H9 (cell line): ENCODE measurements at regions not wholly inside any gene's neighbourhood (a gene's known extent, or its start where the extent isn't known, plus 50 kb on each side); places are given as distances from the start of the nearest gene placed in this dataset.

ENCODE experiments used
- DNase-seq: peaks from one replicate; pipeline ENCODE4 v3.0.0-alpha.2; 2017
- H2AFZ ChIP-seq: one replicate; pipeline ENCODE4 v1.6.1; 2013; ENCODE audit warnings: mild to moderate bottlenecking, low read length, control low read depth, moderate library complexity
- H2AK5ac ChIP-seq: 2 replicates; pipeline ENCODE4 v1.6.1; 2013; ENCODE audit warnings: low read length, control low read depth, mixed read lengths; ENCODE audit not compliant: insufficient read length
- H2BK120ac ChIP-seq: one replicate; pipeline ENCODE4 v1.6.1; 2013; ENCODE audit warnings: low read depth, mild to moderate bottlenecking, low read length, control low read depth, inconsistent platforms; ENCODE audit not compliant: poor library complexity, severe bottlenecking
- H2BK12ac ChIP-seq: 2 replicates; pipeline ENCODE4 v1.6.1; 2013; ENCODE audit warnings: low read length, control low read depth, mixed read lengths, low read depth; ENCODE audit not compliant: insufficient read length
- H2BK15ac ChIP-seq: 2 replicates; pipeline ENCODE4 v1.6.1; 2013; ENCODE audit warnings: low read depth, low read length, control low read depth
- H2BK20ac ChIP-seq: one replicate; pipeline ENCODE4 v1.6.1; 2013; ENCODE audit warnings: low read depth, mild to moderate bottlenecking, low read length, control low read depth, inconsistent platforms; ENCODE audit not compliant: poor library complexity, severe bottlenecking
- H2BK5ac ChIP-seq: 2 replicates; pipeline ENCODE4 v1.6.1; 2013; ENCODE audit warnings: low read length, control low read depth, mixed read lengths; ENCODE audit not compliant: insufficient read length
- H3K14ac ChIP-seq: 2 replicates; pipeline ENCODE4 v1.6.1; 2013; ENCODE audit warnings: low read length, control low read depth; ENCODE audit not compliant: insufficient read depth
- H3K18ac ChIP-seq: 2 replicates; pipeline ENCODE4 v1.6.1; 2013; ENCODE audit warnings: low read depth, mild to moderate bottlenecking, mixed read lengths, low read length, control low read depth; ENCODE audit not compliant: insufficient read length
- H3K23ac ChIP-seq: 2 replicates; pipeline ENCODE4 v1.6.1; 2013; ENCODE audit warnings: low read length, control low read depth, mixed read lengths, low read depth; ENCODE audit not compliant: insufficient read length
- H3K23me2 ChIP-seq: 2 replicates; pipeline ENCODE4 v1.6.1; 2013; ENCODE audit warnings: low read depth, mild to moderate bottlenecking, mixed read lengths, low read length, control low read depth; ENCODE audit not compliant: insufficient read length, poor library complexity, severe bottlenecking
- H3K27ac ChIP-seq: 2 replicates; pipeline ENCODE4 v1.5.1; 2013; ENCODE audit warnings: low read length, control low read depth, mixed read lengths, low read depth; ENCODE audit not compliant: insufficient read length
- H3K27me3 ChIP-seq: 2 replicates; pipeline ENCODE4 v1.6.1; 2013; ENCODE audit warnings: low read length, control low read depth, inconsistent platforms; ENCODE audit not compliant: insufficient read depth
- H3K4ac ChIP-seq: 2 replicates; pipeline ENCODE4 v1.6.1; 2013; ENCODE audit warnings: low read depth, mild to moderate bottlenecking, control low read depth, inconsistent platforms, low read length, moderate library complexity
- H3K4me1 ChIP-seq: 2 replicates; pipeline ENCODE4 v1.6.1; 2013; ENCODE audit warnings: low read length, control low read depth, inconsistent platforms; ENCODE audit not compliant: insufficient read depth
- H3K4me2 ChIP-seq: 2 replicates; pipeline ENCODE4 v1.6.1; 2013; ENCODE audit warnings: low read length, control low read depth, mixed read lengths; ENCODE audit not compliant: insufficient read length, insufficient read depth
- H3K56ac ChIP-seq: 2 replicates; pipeline ENCODE4 v1.6.1; 2013; ENCODE audit warnings: low read depth, mild to moderate bottlenecking, mixed read lengths, low read length, control low read depth; ENCODE audit not compliant: insufficient read length
- H3K79me1 ChIP-seq: 2 replicates; pipeline ENCODE4 v1.6.1; 2013; ENCODE audit warnings: low read depth, mild to moderate bottlenecking, moderate library complexity, low read length, control low read depth, inconsistent platforms; ENCODE audit not compliant: insufficient read depth, poor library complexity, severe bottlenecking
- H3K79me2 ChIP-seq: 2 replicates; pipeline ENCODE4 v1.6.1; 2013; ENCODE audit warnings: low read length, control low read depth, inconsistent platforms; ENCODE audit not compliant: insufficient read depth
- H3K9ac ChIP-seq: 2 replicates; pipeline ENCODE4 v1.6.1; 2013; ENCODE audit warnings: low read length, control low read depth, mixed read lengths; ENCODE audit not compliant: insufficient read length; ENCODE audit errors: extremely low read depth
- H3K9me3 ChIP-seq: one replicate; pipeline ENCODE4 v1.6.1; 2013; ENCODE audit warnings: low read depth, low read length, inconsistent platforms; ENCODE audit not compliant: control insufficient read depth
- H3T11ph ChIP-seq: one replicate; pipeline ENCODE4 v1.6.1; 2013; ENCODE audit warnings: mild to moderate bottlenecking, low read length, control low read depth, inconsistent platforms
- H4K20me1 ChIP-seq: one replicate; pipeline ENCODE4 v1.6.1; 2013; ENCODE audit not compliant: control insufficient read depth, insufficient read length, insufficient read depth
- H4K5ac ChIP-seq: 2 replicates; pipeline ENCODE4 v1.6.1; 2013; ENCODE audit warnings: low read depth, mild to moderate bottlenecking, mixed read lengths, low read length, control low read depth; ENCODE audit not compliant: insufficient read length
- H4K8ac ChIP-seq: replicated peaks from 2 replicates; pipeline ENCODE4 v1.6.1; 2013; ENCODE audit warnings: low read length, control low read depth, mixed read lengths, low read depth; ENCODE audit not compliant: insufficient read length
- H4K91ac ChIP-seq: 2 replicates; pipeline ENCODE4 v1.6.1; 2013; ENCODE audit warnings: low read depth, mild to moderate bottlenecking, moderate library complexity, mixed read lengths, low read length, control low read depth; ENCODE audit not compliant: insufficient read length
- H3K27ac Mint-ChIP-seq, 3 experiments: 2 replicates in 2 of 3; 3 replicates in 1 of 3; pipeline ENCODE4 v1.8.0; 2020 to 2021; ENCODE audit warnings: mixed read lengths in 3 of 3, mild to moderate bottlenecking in 1 of 3, moderate library complexity in 1 of 3
- H3K27me3 Mint-ChIP-seq: 2 replicates; pipeline ENCODE4 v1.8.0; 2021; ENCODE audit warnings: low read depth, mild to moderate bottlenecking, moderate library complexity, mixed read lengths
- H3K36me3 Mint-ChIP-seq, 3 experiments: 2 replicates in 2 of 3; 3 replicates in 1 of 3; pipeline ENCODE4 v1.8.0; 2020 to 2021; ENCODE audit warnings: low read depth in 3 of 3, mixed read lengths in 3 of 3; ENCODE audit not compliant: insufficient read depth in 1 of 3
- H3K4me1 Mint-ChIP-seq, 2 experiments: 2 replicates each; pipeline ENCODE4 v1.8.0; 2020; ENCODE audit warnings: mixed read lengths in 2 of 2
- H3K4me3 Mint-ChIP-seq, 2 experiments: 2 replicates in 1 of 2; 3 replicates in 1 of 2; pipeline ENCODE4 v1.8.0; 2020 to 2021; ENCODE audit warnings: mild to moderate bottlenecking in 2 of 2, mixed read lengths in 2 of 2, moderate library complexity in 1 of 2
- H3K9me3 Mint-ChIP-seq, 2 experiments: 2 replicates in 1 of 2; 3 replicates in 1 of 2; pipeline ENCODE4 v1.8.0; 2020; ENCODE audit warnings: mild to moderate bottlenecking in 2 of 2, mixed read lengths in 2 of 2, moderate library complexity in 1 of 2
- CTCF ChIP-seq: fragments of 200-600 bp; sonication (generic); conservative IDR thresholded peaks from 3 replicates; pipeline ENCODE4 v1.8.0; 2021; ENCODE audit warnings: antibody characterized with exemption, mild to moderate bottlenecking

- H3K9me3 Mint-ChIP-seq = no peaks in the 10 kb centered on the region
- no peak overlapping the region for H3K4me3 Mint-ChIP-seq
- Histone ChIP-seq H3K14ac (no peak overlapping the region), H3K23ac (no peak overlapping the region), H2AFZ (no peak overlapping the region), H4K8ac (no peak overlapping the region), H3K27ac (no peak overlapping the region), H3K27me3 (no peaks in the 10 kb centered on the region), H2BK15ac (no peak overlapping the region), H2BK5ac (no peak overlapping the region), H3K4me1 (no peaks in the 10 kb centered on the region), H3T11ph (no peak overlapping the region), H3K23me2 (no peaks in the 10 kb centered on the region), H3K4ac (no peak overlapping the region), H3K9me3 (no peaks in the 10 kb centered on the region), H3K18ac (no peak overlapping the region), H4K20me1 (no peaks in the 10 kb centered on the region), H2BK12ac (no peak overlapping the region), H2BK120ac (no peak overlapping the region), H2AK5ac (no peak overlapping the region), H3K4me2 (no peak overlapping the region), H3K79me2 (no peaks in the 10 kb centered on the region), H3K79me1 (no peaks in the 10 kb centered on the region), H3K9ac (no peak overlapping the region), H4K91ac (no peak overlapping the region), H4K5ac (no peak overlapping the region), H2BK20ac (no peak overlapping the region), H3K56ac (no peak overlapping the region)
- no peaks in the 10 kb centered on the region for H3K27me3 Mint-ChIP-seq
- H3K4me1 Mint-ChIP-seq = peaks cover 5 to 6% of the 10 kb centered on the region in 2 experiments
- no peak for DNase-seq
- no peaks in the 10 kb centered on the region for H3K36me3 Mint-ChIP-seq
- no peak overlapping the region for H3K27ac Mint-ChIP-seq
- no peak for TF ChIP-seq CTCF
Measured at GRCh38 chr3:34783876-34784275, 855.4 kb upstream of the ARPP21 start.
